A549 (cell line): ENCODE measurements at regions not wholly inside any gene's neighbourhood (a gene's known extent, or its start where the extent isn't known, plus 50 kb on each side); places are given as distances from the start of the nearest gene placed in this dataset.
A peak's percentile ranks its signal among the peaks of the same experiment; 100 is the strongest.
"Not testable (repeated sequence)": the region's sequence is repeated elsewhere in the genome, so short reads cannot be mapped to it uniquely, and the experiment has no call there.

ENCODE experiments used
- ATAC-seq, 2 experiments: fragments of 200-7000 bp in 1 of 2; fragments of >200 bp in 1 of 2; cut with Nextera tagmentation in 1 of 2; cut with Tn5 transposase in 1 of 2; 3 replicates each; pipeline versions ENCODE4 v1.8.0 to v1.9.1; 2018 to 2020; ENCODE audit warnings: mild to moderate bottlenecking in 1 of 2, moderate library complexity in 1 of 2
- CTCF ChIA-PET: fragments of 300-600 bp; sonication (Branson Sonifier 250); formaldehyde crosslinking; extraction: SDS; loops from one replicate; lab custom pipeline; 2021; ENCODE audit warnings: antibody characterized with exemption, inconsistent platforms; lab: Yijun Ruan, JAX
- POLR2A ChIA-PET: fragments of 350-600 bp; formaldehyde crosslinking; extraction: SDS; loops from one replicate; lab custom pipeline; 2021; ENCODE audit warnings: antibody characterized with exemption, inconsistent platforms; lab: Yijun Ruan, JAX
- DNase-seq, 2 experiments: peaks; one replicate each; pipeline versions ENCODE4 v3.0.0 to v3.0.0-alpha.2; 2011 to 2016; ENCODE audit warnings: low read depth in 1 of 2, low spot score in 1 of 2
- FAIRE-seq: peaks from 2 replicates; lab custom pipeline; 2011; peaks lifted over from hg19 to GRCh38; lab: Jason Lieb, UNC
- H3K27ac ChIP-seq, 2 experiments: fragments of >200 bp; sonication (Bioruptor Twin); formaldehyde crosslinking; 3 replicates each; pipeline ENCODE4 v1.5.1; 2016 to 2017
- H3K4me1 ChIP-seq: fragments of >200 bp; sonication (Bioruptor Twin); formaldehyde crosslinking; 3 replicates; pipeline ENCODE4 v1.6.1; 2016
- H3K4me2 ChIP-seq: fragments of >200 bp; sonication (Bioruptor Twin); formaldehyde crosslinking; 3 replicates; pipeline ENCODE4 v1.6.1; 2016
- H3K4me3 ChIP-seq: fragments of >200 bp; sonication (Bioruptor Twin); formaldehyde crosslinking; 3 replicates; pipeline ENCODE4 v1.5.1; 2016
- H3K9me3 ChIP-seq: fragments of >200 bp; sonication (Bioruptor Twin); formaldehyde crosslinking; 3 replicates; pipeline ENCODE4 v1.6.1; 2016
- ATOH8 ChIP-seq: fragments of 250-450 bp; sonication (Bioruptor Pico); IDR thresholded peaks from 2 replicates; pipeline ENCODE4 v1.5.0; 2020; ENCODE audit warnings: low read depth, mild to moderate bottlenecking, moderate library complexity
- CBX8 ChIP-seq: fragments of 200-600 bp; sonication (generic); IDR thresholded peaks from 2 replicates; pipeline ENCODE4 v1.6.1; 2016
- JUN ChIP-seq, 2 experiments: fragments of >200 bp; sonication (Bioruptor Twin); formaldehyde crosslinking; IDR thresholded peaks; 2 replicates in 1 of 2; 3 replicates in 1 of 2; pipeline ENCODE4 v1.6.1; 2016 to 2017
- JUNB ChIP-seq: fragments of >200 bp; sonication (Bioruptor Twin); formaldehyde crosslinking; IDR thresholded peaks from 2 replicates; pipeline ENCODE4 v1.6.1; 2016
- NPAS2 ChIP-seq: fragments of 250-450 bp; sonication (Bioruptor Pico); IDR thresholded peaks from 2 replicates; pipeline ENCODE4 v1.8.0; 2022; ENCODE audit warnings: mild to moderate bottlenecking, moderate library complexity, borderline replicate concordance
- PBX3 ChIP-seq: IDR thresholded peaks from 2 replicates; pipeline ENCODE4 v1.6.1; 2012
- RNF2 ChIP-seq: fragments of 200-600 bp; sonication (generic); IDR thresholded peaks from 2 replicates; pipeline ENCODE4 v1.6.1; 2016; ENCODE audit warnings: low read depth, mild to moderate bottlenecking, antibody characterized with exemption, moderate library complexity, borderline replicate concordance
- SMC3 ChIP-seq: fragments of >200 bp; sonication (Bioruptor Twin); formaldehyde crosslinking; IDR thresholded peaks from 3 replicates; pipeline ENCODE4 v1.6.1; 2018; ENCODE audit warnings: inconsistent platforms
- SREBF2 ChIP-seq: fragments of 450-650 bp; IDR thresholded peaks from 2 replicates; pipeline ENCODE4 v1.6.1; 2014; ENCODE audit warnings: mild to moderate bottlenecking, moderate library complexity
- WGBS: methylation state at CpG from one replicate; pipeline ENCODE4 v1.1.6; 2017; ENCODE audit errors: missing lambda C conversion rate; 5-methylcytosine and 5-hydroxymethylcytosine counted together
- TF ChIP-seq, protein P1 (sequence below): IDR thresholded peaks from 2 replicates; pipeline ENCODE4 v1.6.1; 2012
- TF ChIP-seq, protein P2 (sequence below): fragments of 150-350 bp; IDR thresholded peaks from 2 replicates; pipeline ENCODE4 v1.6.1; 2014; ENCODE audit warnings: low read depth, mild to moderate bottlenecking, low read length

GRCh38 chr17:21564262-21564661 lies 128.1 kb upstream of the KCNJ18 start (continued):
- TF ChIP-seq SMC3 (no peak), JUNB (no peak)
- TF ChIP-seq, all 56 proteins: peak for 0

- POLR2A ChIA-PET, CTCF ChIA-PET, DNase-seq, H3K4me2 ChIP-seq, H3K4me1 ChIP-seq, H3K4me3 ChIP-seq, H3K9me3 ChIP-seq, H3K27ac ChIP-seq, ATAC-seq, FAIRE-seq: not testable (repeated sequence)
- TF ChIP-seq CBX8 (peak; percentile 93; the same call in 1 of the 2 replicates), RNF2 (peak; percentile 87; the same call in 1 of the 2 replicates)
- WGBS = 15% methylated on average over 6 of the region's 6 CpGs
Measured at GRCh38 chr17:21564757-21565156, 127.6 kb upstream of the KCNJ18 start.

DNA sequence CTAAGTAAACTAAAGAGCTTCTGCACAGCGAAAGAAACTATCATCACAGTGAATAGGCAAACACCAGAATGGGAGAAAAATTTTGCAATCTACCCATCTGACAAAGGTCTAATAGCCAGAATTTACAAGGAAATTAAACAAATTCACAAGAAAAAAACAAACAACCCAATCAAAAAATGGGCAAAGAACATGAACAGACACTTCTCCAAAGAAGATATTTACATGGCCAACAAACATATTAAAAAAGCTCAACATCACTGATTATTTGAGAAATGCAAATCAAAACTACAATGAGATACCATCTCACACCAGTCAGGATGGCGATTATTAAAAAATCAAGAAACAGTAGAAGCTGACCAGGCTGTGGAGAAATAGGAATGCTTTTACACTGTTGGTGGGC lies 121.9 kb upstream of the KCNJ18 start:
- H3K27ac ChIP-seq, H3K4me3 ChIP-seq, FAIRE-seq, CTCF ChIA-PET, H3K4me1 ChIP-seq, POLR2A ChIA-PET, H3K9me3 ChIP-seq, ATAC-seq, H3K4me2 ChIP-seq, DNase-seq: not testable (repeated sequence)
- WGBS = 1% methylated on average over 2 of the region's 2 CpGs

GRCh38 chr17:21572148-21572547 lies 120.2 kb upstream of the KCNJ18 start:
- ATAC-seq, H3K27ac ChIP-seq, H3K9me3 ChIP-seq, DNase-seq, FAIRE-seq, POLR2A ChIA-PET, H3K4me2 ChIP-seq, CTCF ChIA-PET, H3K4me3 ChIP-seq, H3K4me1 ChIP-seq: not testable (repeated sequence)
- WGBS = 9% methylated on average over 1 of the region's 1 CpG

- ATAC-seq, CTCF ChIA-PET: not testable (repeated sequence)
Measured at GRCh38 chr17:21573271-21573960, 118.9 kb upstream of the KCNJ18 start.

DNA sequence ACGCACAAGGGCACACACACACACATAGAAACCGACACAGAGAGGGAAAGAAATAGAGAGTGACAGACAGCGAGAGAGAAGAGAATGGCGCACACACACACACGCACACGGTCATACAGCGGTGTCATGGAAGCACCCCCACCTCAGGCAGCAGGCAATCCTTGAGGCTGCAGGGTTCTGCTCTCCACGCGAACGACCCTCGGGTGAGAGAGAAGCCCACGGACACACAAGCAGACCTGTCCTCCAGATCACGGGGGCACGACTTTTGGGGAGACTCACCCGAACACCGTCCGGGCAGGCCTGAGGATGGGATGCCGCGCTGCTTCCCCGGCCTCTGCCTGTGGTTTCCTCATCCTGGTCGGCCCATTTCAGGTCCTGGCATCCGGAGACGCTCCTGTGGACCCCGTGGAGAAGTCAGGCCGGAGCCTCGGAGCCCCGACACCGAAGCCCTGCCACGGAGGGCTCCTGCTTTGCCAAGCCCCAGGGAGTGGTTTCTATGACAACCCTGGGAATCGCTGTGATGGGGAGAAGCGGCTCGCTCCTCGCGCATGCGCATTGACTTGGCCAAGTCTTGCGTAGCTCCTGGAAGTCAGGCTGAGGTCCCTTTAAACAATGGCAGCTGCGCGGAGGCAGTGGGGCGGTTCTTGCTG lies 118.2 kb upstream of the KCNJ18 start:
- H3K9me3 ChIP-seq = 0 out of 3 replicates have a peak, but pooled peaks cover 5% of the 10 kb centered on the region
- no peaks in the 10 kb centered on the region for H3K4me1 ChIP-seq
- 59% methylated on average over 36 of the region's 39 CpGs for WGBS
- H3K4me2 ChIP-seq = no peak overlapping the region
- ChIA-PET CTCF (no interaction called here), POLR2A (no interaction called here)
- H3K27ac ChIP-seq = no peak overlapping the region
- FAIRE-seq = no peak
- no peak overlapping the region for H3K4me3 ChIP-seq
- TF ChIP-seq SREBF2 (no peak), JUN (IDR thresholded peaks at IDR 0.05) (no peak), ATOH8 (CRISPR knock-in tag) (no peak), PBX3 (no peak), NPAS2 (no peak)
- TF ChIP-seq, protein P1, sequence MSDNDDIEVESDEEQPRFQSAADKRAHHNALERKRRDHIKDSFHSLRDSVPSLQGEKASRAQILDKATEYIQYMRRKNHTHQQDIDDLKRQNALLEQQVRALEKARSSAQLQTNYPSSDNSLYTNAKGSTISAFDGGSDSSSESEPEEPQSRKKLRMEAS = no peak
- TF ChIP-seq, protein P2, sequence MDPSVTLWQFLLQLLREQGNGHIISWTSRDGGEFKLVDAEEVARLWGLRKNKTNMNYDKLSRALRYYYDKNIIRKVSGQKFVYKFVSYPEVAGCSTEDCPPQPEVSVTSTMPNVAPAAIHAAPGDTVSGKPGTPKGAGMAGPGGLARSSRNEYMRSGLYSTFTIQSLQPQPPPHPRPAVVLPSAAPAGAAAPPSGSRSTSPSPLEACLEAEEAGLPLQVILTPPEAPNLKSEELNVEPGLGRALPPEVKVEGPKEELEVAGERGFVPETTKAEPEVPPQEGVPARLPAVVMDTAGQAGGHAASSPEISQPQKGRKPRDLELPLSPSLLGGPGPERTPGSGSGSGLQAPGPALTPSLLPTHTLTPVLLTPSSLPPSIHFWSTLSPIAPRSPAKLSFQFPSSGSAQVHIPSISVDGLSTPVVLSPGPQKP = no peak
- ATAC-seq = no peak
- no peak for DNase-seq

More at GRCh38 chr17:21573271-21573960, 118.9 kb upstream of the KCNJ18 start:
- H3K4me3 ChIP-seq, H3K27ac ChIP-seq, POLR2A ChIA-PET, H3K4me2 ChIP-seq, H3K4me1 ChIP-seq, DNase-seq, H3K9me3 ChIP-seq, FAIRE-seq: not testable (repeated sequence)
- 66% methylated on average over 36 of the region's 36 CpGs for WGBS

DNA sequence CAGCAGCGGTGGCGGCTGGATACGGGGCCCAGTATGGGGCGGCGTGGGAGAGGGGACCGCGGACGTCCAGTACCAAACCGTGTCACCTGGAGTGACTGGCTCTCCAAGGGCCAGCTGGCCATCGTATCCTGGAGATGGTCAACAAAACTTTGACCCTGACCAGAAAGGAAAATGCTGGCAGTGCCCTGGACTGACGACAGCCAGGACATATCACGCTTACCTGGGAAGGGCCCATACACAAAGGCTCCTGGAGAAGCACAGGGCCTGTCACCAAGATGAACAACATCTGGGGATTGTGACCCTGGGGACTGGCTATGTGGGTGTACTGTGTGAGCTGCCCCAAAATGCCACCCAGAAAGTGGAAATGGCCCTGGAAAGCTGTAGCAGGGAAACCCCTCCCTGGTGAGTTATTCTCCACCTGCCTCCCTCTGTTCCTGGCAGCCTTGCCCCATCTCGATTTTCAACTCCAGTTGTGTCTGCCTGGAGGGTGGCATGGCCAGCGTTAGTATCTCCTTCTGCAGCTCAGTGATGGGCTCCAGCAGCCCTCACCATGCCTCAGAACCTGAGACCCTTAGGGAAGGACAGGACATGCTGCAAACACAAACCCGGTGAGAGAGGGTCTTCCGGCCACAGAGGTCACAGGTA lies 117.6 kb upstream of the KCNJ18 start:
- H3K4me2 ChIP-seq, ATAC-seq, H3K4me3 ChIP-seq, FAIRE-seq, DNase-seq, POLR2A ChIA-PET, H3K27ac ChIP-seq, H3K9me3 ChIP-seq, H3K4me1 ChIP-seq, CTCF ChIA-PET: not testable (repeated sequence)
- WGBS = 25% methylated on average over 5 of the region's 16 CpGs

- H3K4me3 ChIP-seq, H3K4me1 ChIP-seq, CTCF ChIA-PET, H3K4me2 ChIP-seq, POLR2A ChIA-PET, DNase-seq, H3K27ac ChIP-seq, H3K9me3 ChIP-seq: not testable (repeated sequence)
- FAIRE-seq = peak; percentile 68
- ATAC-seq = peak in 1 of 2 experiments; percentile 24; a peak in 3 of 6 replicates
Measured at GRCh38 chr17:21578783-21579182, 113.5 kb upstream of the KCNJ18 start.
